ENCODE measurements at regions not wholly inside any gene's neighbourhood (a gene's known extent, or its start where the extent isn't known, plus 50 kb on each side); places are given as distances from the start of the nearest gene placed in this dataset.

- Histone ChIP-seq H3K27ac (no peak overlapping the region), H3K36me3 (no peaks in the 10 kb centered on the region), H3K27me3 (no peaks in the 10 kb centered on the region), H3K4me1 (no peaks in the 10 kb centered on the region), H3K4me3 (no peak overlapping the region), H3K9me3 (no peaks in the 10 kb centered on the region)
- TF ChIP-seq CTCF (IDR thresholded peaks at IDR 0.05) (no peak), POLR2A (IDR thresholded peaks at IDR 0.05) (no peak)
- intact Hi-C loops (cut with DNase I; ENCODE audit: low total_unique reads): no loop called here
- no peak for DNase-seq
Measured at GRCh38 chr2:41957431-41957830, 90.4 kb upstream of the PKDCC start.

- Histone ChIP-seq H3K27me3 (no peaks in the 10 kb centered on the region), H3K4me3 (no peak overlapping the region), H3K9me3 (no peaks in the 10 kb centered on the region), H3K36me3 (no peaks in the 10 kb centered on the region), H3K4me1 (no peaks in the 10 kb centered on the region), H3K27ac (no peak overlapping the region)
- TF ChIP-seq CTCF (IDR thresholded peaks at IDR 0.05) (no peak), POLR2A (IDR thresholded peaks at IDR 0.05) (no peak)
- intact Hi-C loops (cut with DNase I; ENCODE audit: low total_unique reads): no loop called here
- DNase-seq: no peak
Measured at GRCh38 chr2:41958251-41958650, 89.6 kb upstream of the PKDCC start.

GRCh38 chr2:41958775-41959174, 89.0 kb upstream of the PKDCC start:
- Histone ChIP-seq H3K27ac (no peak overlapping the region), H3K27me3 (no peaks in the 10 kb centered on the region), H3K36me3 (no peaks in the 10 kb centered on the region), H3K4me1 (peaks cover 0 to 2% of the 10 kb centered on the region in 2 donors), H3K4me3 (no peak overlapping the region), H3K9me3 (no peaks in the 10 kb centered on the region)
- DNase-seq: no peak
- TF ChIP-seq CTCF (IDR thresholded peaks at IDR 0.05): no peak
- TF ChIP-seq POLR2A (IDR thresholded peaks at IDR 0.05): no peak
- intact Hi-C loops (cut with DNase I; ENCODE audit: low total_unique reads): no loop called here

GRCh38 chr2:41959760-41960159, 88.1 kb upstream of the PKDCC start:
- H3K27me3 ChIP-seq: no peaks in the 10 kb centered on the region
- intact Hi-C loops (cut with DNase I; ENCODE audit: low total_unique reads): no loop called here

More at GRCh38 chr2:41959760-41960159, 88.1 kb upstream of the PKDCC start:
- Histone ChIP-seq H3K9me3 (no peaks in the 10 kb centered on the region), H3K4me3 (no peak overlapping the region), H3K36me3 (no peaks in the 10 kb centered on the region), H3K27ac (no peak overlapping the region), H3K4me1 (peaks cover 6 to 12% of the 10 kb centered on the region in 2 donors)
- DNase-seq: no peak
- TF ChIP-seq CTCF (IDR thresholded peaks at IDR 0.05) (no peak), POLR2A (IDR thresholded peaks at IDR 0.05) (no peak)

Measured in uterus (tissue), 3 donors.